Right lobe of liver (tissue), 6 donors: ENCODE measurements at regions not wholly inside any gene's neighbourhood (a gene's known extent, or its start where the extent isn't known, plus 50 kb on each side); places are given as distances from the start of the nearest gene placed in this dataset.

Experiments used
- ATAC-seq, 4 donors: fragments of 200-7000 bp; cut with Tn5 transposase; one replicate each; pipeline ENCODE4 v1.9.1; 2020; ENCODE audit warnings: mild to moderate bottlenecking in 4 of 4, moderate library complexity in 4 of 4
- DNase-seq, 3 donors: peaks; one replicate each; pipeline ENCODE4 v3.0.0-alpha.2; 2020
- H3K27ac ChIP-seq, 3 donors: fragments of 200-600 bp; one replicate each; pipeline ENCODE4 v1.8.0; 2022
- H3K27me3 ChIP-seq, 2 donors: fragments of 200-600 bp; one replicate each; pipeline ENCODE4 v1.8.0; 2022
- H3K36me3 ChIP-seq, 4 donors: fragments of 200-600 bp; sonication (generic) in 1 of 4; one replicate each; pipeline versions ENCODE4 v1.5.1 to v1.8.0; 2017 to 2022; ENCODE audit warnings: control low read depth in 1 of 4
- H3K4me1 ChIP-seq, 4 donors: fragments of 200-600 bp; sonication (generic) in 1 of 4; one replicate each; pipeline versions ENCODE4 v1.5.1 to v1.8.0; 2017 to 2022; ENCODE audit warnings: control low read depth in 1 of 4
- H3K4me3 ChIP-seq, 3 donors: fragments of 200-600 bp; one replicate each; pipeline ENCODE4 v1.8.0; 2022
- H3K9me3 ChIP-seq, 4 donors: fragments of 200-600 bp; sonication (generic) in 1 of 4; one replicate each; pipeline versions ENCODE4 v1.5.1 to v1.8.0; 2017 to 2022; ENCODE audit warnings: control low read depth in 1 of 4
- POLR2A ChIP-seq: fragments of 450-650 bp; IDR thresholded peaks from one replicate; pipeline ENCODE4 v1.6.1; 2017; ENCODE audit warnings: antibody characterized with exemption, mild to moderate bottlenecking
- WGBS: methylation state at CpG from one replicate; pipeline ENCODE4 v1.1.6; 2018; ENCODE audit warnings: low coverage, low lambda C conversion rate; ENCODE audit not compliant: insufficient coverage; ENCODE audit errors: missing lambda C conversion rate; 5-methylcytosine and 5-hydroxymethylcytosine counted together
- intact Hi-C, 2 donors: fragments of 100-400 bp; cut with DNase I; formaldehyde crosslinking; loops; one replicate each; pipeline versions ENCODE4 v1.11.2 to v1.14.1; 2022
- TF ChIP-seq, protein P1 (sequence below), 4 donors: fragments of 200-600 bp in 3 of 4; fragments of 450-650 bp in 1 of 4; IDR thresholded peaks; one replicate each; pipeline versions ENCODE4 v1.5.1 to v1.8.0; 2016 to 2022; ENCODE audit warnings: antibody characterized with exemption in 4 of 4, mild to moderate bottlenecking in 2 of 4
- donor health status: DM: no; HTN: yes; CAD: no.
- donor health status: DM: no; HTN: no; CAD: no.
- donor health status: DM: no; HTN: no; CAD: no.
- donor health status: DM: no; HTN: yes; CAD: no.
- donor health status: DM: no; HTN: yes; CAD: no.

DNA sequence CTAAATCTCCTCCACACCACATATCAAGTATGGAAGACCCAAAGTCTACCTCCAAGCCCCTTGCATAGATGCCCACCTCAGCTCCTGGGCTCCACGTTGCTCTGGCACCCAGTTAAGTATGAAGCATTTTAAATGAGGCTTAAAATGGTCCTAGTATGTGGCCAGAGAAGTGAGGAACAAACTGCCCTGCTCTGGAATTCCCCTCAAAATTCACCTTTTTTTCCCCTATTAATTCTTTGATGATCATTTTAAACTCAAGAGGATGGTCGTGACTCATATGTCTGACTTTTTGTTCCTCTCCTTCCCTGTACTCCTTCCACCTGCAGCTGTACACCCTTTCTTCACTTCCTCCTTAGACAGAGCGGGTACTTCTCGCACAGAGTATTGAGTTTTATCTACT, 234.5 kb upstream of the MYOCD start:
- H3K9me3 ChIP-seq: no peaks in the 10 kb centered on the region
- 39% methylated on average over 4 of the region's 4 CpGs for WGBS
- no peak for TF ChIP-seq POLR2A
- TF ChIP-seq, protein P1, sequence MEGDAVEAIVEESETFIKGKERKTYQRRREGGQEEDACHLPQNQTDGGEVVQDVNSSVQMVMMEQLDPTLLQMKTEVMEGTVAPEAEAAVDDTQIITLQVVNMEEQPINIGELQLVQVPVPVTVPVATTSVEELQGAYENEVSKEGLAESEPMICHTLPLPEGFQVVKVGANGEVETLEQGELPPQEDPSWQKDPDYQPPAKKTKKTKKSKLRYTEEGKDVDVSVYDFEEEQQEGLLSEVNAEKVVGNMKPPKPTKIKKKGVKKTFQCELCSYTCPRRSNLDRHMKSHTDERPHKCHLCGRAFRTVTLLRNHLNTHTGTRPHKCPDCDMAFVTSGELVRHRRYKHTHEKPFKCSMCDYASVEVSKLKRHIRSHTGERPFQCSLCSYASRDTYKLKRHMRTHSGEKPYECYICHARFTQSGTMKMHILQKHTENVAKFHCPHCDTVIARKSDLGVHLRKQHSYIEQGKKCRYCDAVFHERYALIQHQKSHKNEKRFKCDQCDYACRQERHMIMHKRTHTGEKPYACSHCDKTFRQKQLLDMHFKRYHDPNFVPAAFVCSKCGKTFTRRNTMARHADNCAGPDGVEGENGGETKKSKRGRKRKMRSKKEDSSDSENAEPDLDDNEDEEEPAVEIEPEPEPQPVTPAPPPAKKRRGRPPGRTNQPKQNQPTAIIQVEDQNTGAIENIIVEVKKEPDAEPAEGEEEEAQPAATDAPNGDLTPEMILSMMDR (IDR thresholded peaks at IDR 0.05): no peak
- H3K27me3 ChIP-seq: no peaks in the 10 kb centered on the region
- no peak for DNase-seq
- intact Hi-C loops: no loop called here
- ATAC-seq: no peak
- H3K4me3 ChIP-seq: no peak overlapping the region
- no peaks in the 10 kb centered on the region for H3K4me1 ChIP-seq
- H3K27ac ChIP-seq: no peak overlapping the region
- H3K36me3 ChIP-seq: no peaks in the 10 kb centered on the region

DNA sequence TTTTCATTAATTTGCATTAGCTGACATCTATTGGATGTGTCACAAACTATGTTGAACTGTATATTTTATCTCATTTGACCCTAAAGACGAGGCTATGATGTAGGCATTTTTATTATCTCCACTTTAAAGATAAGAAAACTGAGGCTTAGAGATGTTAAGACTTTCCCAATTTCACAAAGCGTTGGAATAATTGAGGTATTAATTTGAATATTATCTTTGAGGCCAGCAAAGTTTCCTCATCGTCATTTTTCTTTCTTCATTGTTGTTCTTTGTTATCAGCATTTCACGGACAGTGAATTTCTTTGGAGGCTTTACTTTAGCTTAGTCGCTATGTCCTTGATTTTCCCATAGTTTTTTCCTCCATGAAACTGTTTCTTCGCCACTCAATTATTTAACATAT, 227.5 kb upstream of the MYOCD start:
- ATAC-seq (no peak), DNase-seq (no peak)
- TF ChIP-seq, protein P1 (IDR thresholded peaks at IDR 0.05): no peak
- no peak for TF ChIP-seq POLR2A
- H3K4me3 ChIP-seq: no peak overlapping the region
- H3K36me3 ChIP-seq: no peaks in the 10 kb centered on the region
- no peaks in the 10 kb centered on the region for H3K9me3 ChIP-seq
- WGBS: 44% methylated on average over 6 of the region's 6 CpGs
- H3K27ac ChIP-seq: no peak overlapping the region
- H3K27me3 ChIP-seq: no peaks in the 10 kb centered on the region
- no peaks in the 10 kb centered on the region for H3K4me1 ChIP-seq
- intact Hi-C loops: no loop called here

DNA sequence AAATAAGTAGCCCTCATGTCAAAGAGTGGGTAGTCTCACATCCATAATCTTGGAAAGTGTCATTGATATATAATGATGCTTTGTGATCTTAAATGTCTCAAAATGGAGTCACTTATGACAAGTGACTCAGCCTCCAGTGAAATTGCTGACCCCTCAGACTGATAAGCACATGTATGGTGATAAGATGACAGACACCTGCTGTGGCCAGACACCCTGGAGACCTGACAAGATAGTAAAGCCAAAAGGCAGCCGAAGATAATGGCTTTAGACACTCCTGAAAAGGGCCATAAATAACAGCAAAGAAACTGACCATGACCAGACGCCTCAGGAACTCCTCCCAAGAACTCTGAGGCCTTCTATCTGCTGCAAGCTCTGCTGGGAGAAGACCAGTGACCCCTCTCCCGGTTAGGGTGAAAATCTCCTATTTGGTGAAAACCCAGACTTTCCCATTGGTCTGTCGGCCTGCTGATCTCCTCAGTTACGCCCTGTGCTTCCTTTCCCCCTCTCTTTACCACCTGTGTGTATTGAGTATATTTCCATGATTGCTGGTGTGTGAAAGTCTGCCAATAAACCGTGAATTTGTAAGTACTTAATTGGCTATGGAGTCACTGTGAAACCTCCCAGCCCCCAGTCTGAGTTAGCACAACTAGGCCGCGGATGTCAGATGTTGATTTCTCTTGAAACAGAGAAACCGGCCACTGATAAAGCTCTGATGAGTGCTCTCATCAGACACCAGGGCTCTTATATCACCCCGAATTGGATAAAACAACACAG, 226.7 kb upstream of the MYOCD start:
- H3K36me3 ChIP-seq: no peaks in the 10 kb centered on the region
- no peaks in the 10 kb centered on the region for H3K9me3 ChIP-seq
- TF ChIP-seq, protein P1 (IDR thresholded peaks at IDR 0.05): no peak
- no peak for TF ChIP-seq POLR2A
- WGBS: 32% methylated on average over 8 of the region's 10 CpGs
- no peaks in the 10 kb centered on the region for H3K27me3 ChIP-seq
- no peaks in the 10 kb centered on the region for H3K4me1 ChIP-seq
- H3K4me3 ChIP-seq: no peak overlapping the region
- DNase-seq (no peak), ATAC-seq (no peak)
- intact Hi-C loops: no loop called here
- H3K27ac ChIP-seq: no peak overlapping the region

DNA sequence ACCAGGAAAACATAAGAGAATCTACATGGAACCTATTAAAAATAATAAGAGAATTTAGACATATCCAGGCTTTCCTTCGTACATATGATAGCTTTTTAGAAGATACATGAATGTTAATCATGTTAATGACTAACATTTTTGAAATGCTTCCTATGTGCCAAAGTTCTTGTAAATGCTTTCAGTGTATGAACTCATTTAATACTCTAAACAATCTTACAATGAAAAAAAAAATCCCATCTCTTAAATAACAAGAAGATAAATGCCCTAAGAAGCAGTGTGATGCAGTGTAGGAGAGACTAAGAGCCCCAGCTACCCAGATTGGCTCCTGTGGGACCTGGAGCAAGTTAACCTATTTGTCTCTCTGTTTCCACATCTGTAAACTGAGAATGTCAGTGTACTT, 220.4 kb upstream of the MYOCD start:
- Histone ChIP-seq H3K27ac (no peak overlapping the region), H3K9me3 (no peaks in the 10 kb centered on the region), H3K4me1 (no peaks in the 10 kb centered on the region), H3K27me3 (no peaks in the 10 kb centered on the region), H3K4me3 (no peak overlapping the region), H3K36me3 (no peaks in the 10 kb centered on the region)
- intact Hi-C loops: no loop called here
- TF ChIP-seq, protein P1 (IDR thresholded peaks at IDR 0.05): no peak
- no peak for TF ChIP-seq POLR2A
- DNase-seq (no peak), ATAC-seq (no peak)
- WGBS: 17% methylated on average over 1 of the region's 1 CpG
